AG04450 (cell line): ENCODE measurements at regions not wholly inside any gene's neighbourhood (a gene's known extent, or its start where the extent isn't known, plus 50 kb on each side); places are given as distances from the start of the nearest gene placed in this dataset.

ENCODE experiments used
- CTCF ChIA-PET: fragments of 300-600, 350-600 bp; formaldehyde crosslinking; extraction: SDS; loops from one replicate; lab custom pipeline; 2022; ENCODE audit warnings: antibody characterized with exemption, inconsistent platforms; lab: Charles Lee
- POLR2A ChIA-PET: fragments of 350-600 bp; formaldehyde crosslinking; extraction: SDS; loops from one replicate; lab custom pipeline; 2021; ENCODE audit warnings: antibody characterized with exemption, inconsistent platforms; lab: Yijun Ruan, JAX
- DNase-seq: peaks from one replicate; pipeline ENCODE4 v3.0.0-alpha.2; 2011; ENCODE audit warnings: low read depth, low spot score
- H3K27ac ChIP-seq: one replicate; pipeline ENCODE4 v1.5.1; 2012; ENCODE audit warnings: low read depth, low read length, control low read depth
- H3K27me3 ChIP-seq: one replicate; pipeline ENCODE4 v1.6.0; 2012; ENCODE audit warnings: low read length; ENCODE audit not compliant: control insufficient read depth, insufficient read depth
- H3K4me3 ChIP-seq: 2 replicates; pipeline ENCODE4 v1.5.1; 2011; ENCODE audit warnings: mild to moderate bottlenecking, low read depth, low read length, control low read depth
- H3K9me3 ChIP-seq: 2 replicates; pipeline ENCODE4 v1.5.1; 2012; ENCODE audit warnings: low read length; ENCODE audit not compliant: control insufficient read depth, insufficient read depth
- TF ChIP-seq, protein P1 (sequence below): IDR thresholded peaks from 2 replicates; pipeline ENCODE4 v1.5.1; 2011; ENCODE audit warnings: low read depth, low read length, control low read depth, inconsistent platforms

DNA sequence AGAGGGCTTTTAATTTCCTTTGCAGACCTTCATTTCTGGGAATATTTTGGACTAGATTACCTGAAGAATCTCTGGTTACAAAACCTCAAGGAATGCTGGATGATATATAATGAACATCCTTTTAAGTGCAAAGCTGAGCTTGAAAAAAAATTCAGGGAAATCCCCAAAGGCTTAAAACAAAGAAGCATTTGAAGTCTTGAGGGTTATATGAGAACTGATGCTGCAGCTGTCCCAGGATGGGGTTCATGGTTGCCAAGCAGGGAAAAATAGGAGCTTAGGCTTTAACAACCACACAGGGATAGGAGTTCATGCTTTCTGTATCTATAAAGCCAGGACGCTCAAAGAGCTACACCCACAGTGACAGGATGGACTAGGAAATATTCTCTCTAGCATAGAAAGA is 150.4 kb upstream of the IRX5 start:
- no peak for DNase-seq
- Histone ChIP-seq H3K4me3 (no peak overlapping the region), H3K27me3 (no peaks in the 10 kb centered on the region), H3K9me3 (peaks cover 7% of the 10 kb centered on the region), H3K27ac (no peak overlapping the region)
- TF ChIP-seq, protein P1, sequence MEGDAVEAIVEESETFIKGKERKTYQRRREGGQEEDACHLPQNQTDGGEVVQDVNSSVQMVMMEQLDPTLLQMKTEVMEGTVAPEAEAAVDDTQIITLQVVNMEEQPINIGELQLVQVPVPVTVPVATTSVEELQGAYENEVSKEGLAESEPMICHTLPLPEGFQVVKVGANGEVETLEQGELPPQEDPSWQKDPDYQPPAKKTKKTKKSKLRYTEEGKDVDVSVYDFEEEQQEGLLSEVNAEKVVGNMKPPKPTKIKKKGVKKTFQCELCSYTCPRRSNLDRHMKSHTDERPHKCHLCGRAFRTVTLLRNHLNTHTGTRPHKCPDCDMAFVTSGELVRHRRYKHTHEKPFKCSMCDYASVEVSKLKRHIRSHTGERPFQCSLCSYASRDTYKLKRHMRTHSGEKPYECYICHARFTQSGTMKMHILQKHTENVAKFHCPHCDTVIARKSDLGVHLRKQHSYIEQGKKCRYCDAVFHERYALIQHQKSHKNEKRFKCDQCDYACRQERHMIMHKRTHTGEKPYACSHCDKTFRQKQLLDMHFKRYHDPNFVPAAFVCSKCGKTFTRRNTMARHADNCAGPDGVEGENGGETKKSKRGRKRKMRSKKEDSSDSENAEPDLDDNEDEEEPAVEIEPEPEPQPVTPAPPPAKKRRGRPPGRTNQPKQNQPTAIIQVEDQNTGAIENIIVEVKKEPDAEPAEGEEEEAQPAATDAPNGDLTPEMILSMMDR, result no peak
- POLR2A ChIA-PET, result no interaction called here
- CTCF ChIA-PET, result no interaction called here

DNA sequence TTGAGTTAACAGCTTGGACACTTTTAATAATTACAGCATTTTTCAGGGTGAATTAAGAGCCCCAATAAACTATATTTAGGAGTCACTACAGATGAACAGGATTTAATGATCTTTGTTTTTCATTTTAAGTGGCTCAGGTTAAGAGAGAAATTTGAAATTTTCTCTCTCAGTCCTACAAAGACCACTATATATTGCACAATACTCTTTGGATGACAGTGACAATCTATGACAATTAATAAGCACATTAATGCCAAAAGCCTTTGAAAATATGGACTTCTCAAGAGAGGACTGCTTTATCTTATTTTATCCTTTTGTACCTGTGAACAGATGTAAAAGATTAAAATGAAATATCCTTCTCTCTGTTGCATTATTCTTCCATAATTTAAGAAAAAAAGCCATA is 151.1 kb upstream of the IRX5 start:
- CTCF ChIA-PET, result no interaction called here
- POLR2A ChIA-PET, result no interaction called here
- Histone ChIP-seq H3K27me3 (no peaks in the 10 kb centered on the region), H3K27ac (no peak overlapping the region), H3K9me3 (peaks cover 8% of the 10 kb centered on the region), H3K4me3 (no peak overlapping the region)
- TF ChIP-seq, protein P1, result no peak
- no peak for DNase-seq

DNA sequence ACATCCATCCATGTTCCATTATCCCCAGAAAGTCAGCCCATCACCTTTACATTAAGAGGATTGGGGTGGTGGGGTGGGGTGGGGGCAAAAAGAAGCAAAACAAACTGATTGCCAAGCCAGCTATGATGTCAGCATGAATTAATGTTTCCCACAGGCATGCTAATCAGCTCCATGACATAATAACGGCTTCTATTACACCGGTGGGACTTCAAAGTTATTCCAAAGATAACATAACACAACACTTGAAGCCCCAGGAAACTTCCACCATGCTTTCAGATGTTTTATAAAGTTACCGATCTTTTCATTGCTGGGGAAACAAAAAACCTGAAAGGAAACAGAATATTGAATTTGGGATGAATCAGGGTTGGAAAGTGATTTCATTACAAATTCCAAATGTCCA is 155.9 kb upstream of the IRX5 start:
- POLR2A ChIA-PET, result no interaction called here
- H3K4me3 ChIP-seq, result no peak overlapping the region

DNA sequence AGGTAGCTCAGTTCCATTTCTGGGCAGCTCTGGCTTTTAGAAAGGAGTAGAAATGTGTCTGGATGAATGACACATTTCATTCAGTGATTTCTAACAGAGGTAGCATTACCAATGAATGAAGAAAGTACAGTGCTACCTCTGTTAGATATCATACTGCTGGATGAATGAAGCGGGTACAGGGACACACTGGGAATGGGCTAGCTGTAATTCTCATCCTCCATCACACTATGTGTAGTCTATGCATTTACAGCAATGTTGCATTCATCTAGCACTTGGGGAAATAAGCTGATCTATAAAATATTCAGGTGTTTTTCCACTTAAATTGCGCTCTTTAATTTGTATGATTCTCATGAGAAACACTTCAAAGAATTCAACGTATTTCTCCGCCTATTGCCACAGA is 158.3 kb upstream of the IRX5 start:
- H3K27ac ChIP-seq, result no peak overlapping the region
- peaks cover 11% of the 10 kb centered on the region for H3K9me3 ChIP-seq
- no peak for DNase-seq
- H3K27me3 ChIP-seq, result no peaks in the 10 kb centered on the region
- ChIA-PET POLR2A (no interaction called here), CTCF (no interaction called here)
- TF ChIP-seq, protein P1, result no peak
- no peak overlapping the region for H3K4me3 ChIP-seq

More for the DNA sequence above, 155.9 kb upstream of the IRX5 start:
- H3K9me3 ChIP-seq, result peaks cover 11% of the 10 kb centered on the region
- CTCF ChIA-PET, result no interaction called here
- no peaks in the 10 kb centered on the region for H3K27me3 ChIP-seq
- no peak for DNase-seq
- TF ChIP-seq, protein P1, result no peak
- no peak overlapping the region for H3K27ac ChIP-seq

DNA sequence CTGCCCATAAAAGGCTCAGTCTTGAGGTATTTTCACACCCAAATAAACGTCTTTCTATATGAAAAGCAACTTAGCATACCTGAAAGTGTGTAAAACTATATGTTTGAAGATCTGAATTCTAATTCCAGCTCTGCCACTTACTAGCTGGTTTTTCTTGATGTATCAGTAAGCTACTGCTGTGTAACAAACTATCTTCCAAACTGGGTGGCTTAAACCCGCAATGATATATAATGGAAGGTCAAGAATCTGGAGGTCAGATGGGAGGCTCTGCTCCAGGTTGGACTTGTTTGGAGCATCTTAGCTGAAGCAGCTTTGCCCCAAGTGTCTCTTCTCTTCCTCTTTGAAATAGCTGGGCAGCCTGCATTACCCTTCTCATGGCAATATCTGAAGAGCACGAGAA is 164.3 kb upstream of the IRX5 start:
- POLR2A ChIA-PET, result no interaction called here
- Histone ChIP-seq H3K9me3 (peaks cover 7% of the 10 kb centered on the region; the same call in 1 of the 2 replicates), H3K27me3 (no peaks in the 10 kb centered on the region), H3K27ac (no peak overlapping the region), H3K4me3 (no peak overlapping the region)
- no peak for DNase-seq
- CTCF ChIA-PET, result no interaction called here
- TF ChIP-seq, protein P1, result no peak
